GM18861 (cell line): ENCODE measurements at regions not wholly inside any gene's neighbourhood (a gene's known extent, or its start where the extent isn't known, plus 50 kb on each side); places are given as distances from the start of the nearest gene placed in this dataset.

ENCODE experiments used
- ATAC-seq: cut with Tn5 transposase; IDR thresholded peaks from one replicate; pipeline ENCODE4 v1.9.1; 2021; ENCODE audit not compliant: unreplicated experiment

- no peak for ATAC-seq
Measured at GRCh38 chr9:91039125-91039834, 237.7 kb downstream of the SYK start.

GRCh38 chr9:91039835-91040140 is 238.2 kb downstream of the SYK start:
- no peak for ATAC-seq

- no peak for ATAC-seq
Measured at GRCh38 chr9:91040371-91041215, 239.0 kb downstream of the SYK start.

- ATAC-seq, result no peak
Measured at GRCh38 chr9:91042024-91042423, 240.4 kb downstream of the SYK start.

GRCh38 chr9:91042541-91042940 is 240.9 kb downstream of the SYK start:
- ATAC-seq, result no peak

GRCh38 chr9:91043056-91043810 is 241.6 kb downstream of the SYK start:
- no peak for ATAC-seq

GRCh38 chr9:91043811-91044175 is 242.2 kb downstream of the SYK start:
- no peak for ATAC-seq

GRCh38 chr9:91044354-91044753 is 242.7 kb downstream of the SYK start:
- ATAC-seq, result no peak

GRCh38 chr9:91045041-91045440 is 243.4 kb downstream of the SYK start:
- ATAC-seq, result no peak

GRCh38 chr9:91047529-91047928 is 245.9 kb downstream of the SYK start:
- no peak for ATAC-seq

- ATAC-seq, result no peak
Measured at GRCh38 chr9:91047993-91048607, 246.5 kb downstream of the SYK start.

- no peak for ATAC-seq
Measured at GRCh38 chr9:91048749-91049148, 247.1 kb downstream of the SYK start.

GRCh38 chr9:91053824-91054223 is 252.2 kb downstream of the SYK start:
- ATAC-seq, result no peak

- no peak for ATAC-seq
Measured at GRCh38 chr9:91055845-91056244, 254.2 kb downstream of the SYK start.

GRCh38 chr9:91056486-91056885 is 254.9 kb downstream of the SYK start:
- no peak for ATAC-seq

GRCh38 chr9:91056917-91057316 is 255.3 kb downstream of the SYK start:
- ATAC-seq, result no peak

- no peak for ATAC-seq
Measured at GRCh38 chr9:91059713-91060112, 258.1 kb downstream of the SYK start.

- no peak for ATAC-seq
Measured at GRCh38 chr9:91060520-91061343, 259.1 kb downstream of the SYK start.

- ATAC-seq, result no peak
Measured at GRCh38 chr9:91061506-91061905, 259.9 kb downstream of the SYK start.

GRCh38 chr9:91062281-91062680 is 260.7 kb downstream of the SYK start:
- ATAC-seq, result no peak

- no peak for ATAC-seq
Measured at GRCh38 chr9:91063471-91063870, 261.9 kb downstream of the SYK start.
